ENCODE measurements at regions not wholly inside any gene's neighbourhood (a gene's known extent, or its start where the extent isn't known, plus 50 kb on each side); places are given as distances from the start of the nearest gene placed in this dataset.
"Not testable (repeated sequence)": the region's sequence is repeated elsewhere in the genome, so short reads cannot be mapped to it uniquely, and the experiment has no call there.

DNA sequence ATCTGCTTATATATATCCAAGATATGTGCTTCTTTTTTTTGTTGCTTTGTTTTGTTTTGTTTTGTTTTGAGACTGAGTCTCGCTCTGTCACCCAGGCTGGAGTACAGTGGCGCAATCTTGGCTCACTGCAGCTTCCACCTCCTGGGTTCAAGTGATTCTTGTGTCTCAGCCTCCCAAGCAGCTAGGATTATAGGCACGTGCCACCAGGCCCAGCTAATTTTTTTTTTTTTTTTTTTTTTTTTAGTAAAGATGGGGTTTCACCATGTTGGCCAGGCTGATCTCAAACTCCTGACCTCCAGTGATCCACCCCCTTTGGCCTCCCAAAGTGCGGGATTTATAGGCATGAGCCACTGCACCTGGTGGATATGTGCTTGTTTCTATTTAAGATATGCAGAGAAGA, 314.6 kb upstream of the G2E3 start:
- H3K27ac ChIP-seq (ENCODE audit: low read depth); H3K27me3 ChIP-seq (ENCODE audit: insufficient read depth); DNase-seq (ENCODE audit: low spot score); H4K20me1 ChIP-seq (replicated peaks; ENCODE audit: insufficient read depth); H3K4me3 Mint-ChIP-seq; H3K4me2 ChIP-seq; H3K9me2 ChIP-seq (ENCODE audit: insufficient read depth); H3K36me3 ChIP-seq (ENCODE audit: insufficient read depth); H3K4me3 ChIP-seq; ATAC-seq; H3K9me3 Mint-ChIP-seq; H3K27ac Mint-ChIP-seq; H3K36me3 Mint-ChIP-seq (ENCODE audit: low read depth); H3K4me1 Mint-ChIP-seq; H2AFZ ChIP-seq; H3F3A ChIP-seq (replicated peaks; ENCODE audit: low read depth); H3K27me3 Mint-ChIP-seq (ENCODE audit: insufficient read depth, low read depth, poor library complexity); H3K79me2 ChIP-seq (replicated peaks; ENCODE audit: insufficient read depth): not testable (repeated sequence)
- H3K4me1 ChIP-seq (ENCODE audit: insufficient read depth): peaks cover 12% of the 10 kb centered on the region

DNA sequence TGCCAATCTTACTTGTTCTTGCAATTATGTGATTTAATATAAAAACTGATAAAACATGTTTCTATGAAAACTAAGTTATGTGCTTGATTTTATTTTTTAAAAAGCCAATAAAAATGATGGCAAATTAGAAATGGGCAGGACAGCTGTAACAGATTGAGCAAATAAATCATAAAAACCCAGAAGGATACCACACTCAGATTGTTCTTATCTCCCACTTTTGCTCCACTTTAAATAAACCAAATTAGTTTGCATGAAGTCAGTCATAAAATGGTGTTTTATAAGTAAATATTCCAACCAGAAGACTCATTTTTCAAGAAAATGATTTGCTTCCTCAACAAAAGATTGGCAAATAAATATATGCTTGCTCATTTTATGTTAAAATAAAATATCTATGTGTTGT, 307.9 kb upstream of the G2E3 start:
- Histone ChIP-seq H3K4me3 (no peak overlapping the region), H4K20me1 (replicated peaks; ENCODE audit: insufficient read depth) (no peaks in the 10 kb centered on the region), H3K9me2 (ENCODE audit: insufficient read depth) (peaks cover 11% of the 10 kb centered on the region; the same call in 1 of the 2 replicates), H3K27ac (ENCODE audit: low read depth) (no peak overlapping the region), H2AFZ (no peak overlapping the region), H3F3A (replicated peaks; ENCODE audit: low read depth) (no peaks in the 10 kb centered on the region), H3K4me1 (ENCODE audit: insufficient read depth) (peaks cover 19% of the 10 kb centered on the region), H3K36me3 (ENCODE audit: insufficient read depth) (no peaks in the 10 kb centered on the region), H3K27me3 (ENCODE audit: insufficient read depth) (no peaks in the 10 kb centered on the region), H3K79me2 (replicated peaks; ENCODE audit: insufficient read depth) (no peaks in the 10 kb centered on the region), H3K4me2 (no peak overlapping the region)
- Mint-ChIP-seq H3K27ac (no peak overlapping the region), H3K36me3 (ENCODE audit: low read depth) (peaks cover 1% of the 10 kb centered on the region; the same call in 2 of the 3 replicates), H3K27me3 (ENCODE audit: insufficient read depth, low read depth, poor library complexity) (no peaks in the 10 kb centered on the region), H3K4me3 (no peak overlapping the region), H3K9me3 (peaks cover 6% of the 10 kb centered on the region; the same call in 1 of the 3 replicates), H3K4me1 (peaks cover 14% of the 10 kb centered on the region)
- ATAC-seq (no peak), DNase-seq (ENCODE audit: low spot score) (no peak)
- no peak for TF ChIP-seq STAT1 (IDR thresholded peaks at IDR 0.05; ENCODE audit: unreplicated experiment)
- TF ChIP-seq ETS1 (IDR thresholded peaks at IDR 0.05): no peak
- TF ChIP-seq, protein P1, sequence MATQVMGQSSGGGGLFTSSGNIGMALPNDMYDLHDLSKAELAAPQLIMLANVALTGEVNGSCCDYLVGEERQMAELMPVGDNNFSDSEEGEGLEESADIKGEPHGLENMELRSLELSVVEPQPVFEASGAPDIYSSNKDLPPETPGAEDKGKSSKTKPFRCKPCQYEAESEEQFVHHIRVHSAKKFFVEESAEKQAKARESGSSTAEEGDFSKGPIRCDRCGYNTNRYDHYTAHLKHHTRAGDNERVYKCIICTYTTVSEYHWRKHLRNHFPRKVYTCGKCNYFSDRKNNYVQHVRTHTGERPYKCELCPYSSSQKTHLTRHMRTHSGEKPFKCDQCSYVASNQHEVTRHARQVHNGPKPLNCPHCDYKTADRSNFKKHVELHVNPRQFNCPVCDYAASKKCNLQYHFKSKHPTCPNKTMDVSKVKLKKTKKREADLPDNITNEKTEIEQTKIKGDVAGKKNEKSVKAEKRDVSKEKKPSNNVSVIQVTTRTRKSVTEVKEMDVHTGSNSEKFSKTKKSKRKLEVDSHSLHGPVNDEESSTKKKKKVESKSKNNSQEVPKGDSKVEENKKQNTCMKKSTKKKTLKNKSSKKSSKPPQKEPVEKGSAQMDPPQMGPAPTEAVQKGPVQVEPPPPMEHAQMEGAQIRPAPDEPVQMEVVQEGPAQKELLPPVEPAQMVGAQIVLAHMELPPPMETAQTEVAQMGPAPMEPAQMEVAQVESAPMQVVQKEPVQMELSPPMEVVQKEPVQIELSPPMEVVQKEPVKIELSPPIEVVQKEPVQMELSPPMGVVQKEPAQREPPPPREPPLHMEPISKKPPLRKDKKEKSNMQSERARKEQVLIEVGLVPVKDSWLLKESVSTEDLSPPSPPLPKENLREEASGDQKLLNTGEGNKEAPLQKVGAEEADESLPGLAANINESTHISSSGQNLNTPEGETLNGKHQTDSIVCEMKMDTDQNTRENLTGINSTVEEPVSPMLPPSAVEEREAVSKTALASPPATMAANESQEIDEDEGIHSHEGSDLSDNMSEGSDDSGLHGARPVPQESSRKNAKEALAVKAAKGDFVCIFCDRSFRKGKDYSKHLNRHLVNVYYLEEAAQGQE (IDR thresholded peaks at IDR 0.05; ENCODE audit: unreplicated experiment): no peak
- TF ChIP-seq JUNB (IDR thresholded peaks at IDR 0.05; ENCODE audit: unreplicated experiment): no peak
- TF ChIP-seq, protein P2, sequence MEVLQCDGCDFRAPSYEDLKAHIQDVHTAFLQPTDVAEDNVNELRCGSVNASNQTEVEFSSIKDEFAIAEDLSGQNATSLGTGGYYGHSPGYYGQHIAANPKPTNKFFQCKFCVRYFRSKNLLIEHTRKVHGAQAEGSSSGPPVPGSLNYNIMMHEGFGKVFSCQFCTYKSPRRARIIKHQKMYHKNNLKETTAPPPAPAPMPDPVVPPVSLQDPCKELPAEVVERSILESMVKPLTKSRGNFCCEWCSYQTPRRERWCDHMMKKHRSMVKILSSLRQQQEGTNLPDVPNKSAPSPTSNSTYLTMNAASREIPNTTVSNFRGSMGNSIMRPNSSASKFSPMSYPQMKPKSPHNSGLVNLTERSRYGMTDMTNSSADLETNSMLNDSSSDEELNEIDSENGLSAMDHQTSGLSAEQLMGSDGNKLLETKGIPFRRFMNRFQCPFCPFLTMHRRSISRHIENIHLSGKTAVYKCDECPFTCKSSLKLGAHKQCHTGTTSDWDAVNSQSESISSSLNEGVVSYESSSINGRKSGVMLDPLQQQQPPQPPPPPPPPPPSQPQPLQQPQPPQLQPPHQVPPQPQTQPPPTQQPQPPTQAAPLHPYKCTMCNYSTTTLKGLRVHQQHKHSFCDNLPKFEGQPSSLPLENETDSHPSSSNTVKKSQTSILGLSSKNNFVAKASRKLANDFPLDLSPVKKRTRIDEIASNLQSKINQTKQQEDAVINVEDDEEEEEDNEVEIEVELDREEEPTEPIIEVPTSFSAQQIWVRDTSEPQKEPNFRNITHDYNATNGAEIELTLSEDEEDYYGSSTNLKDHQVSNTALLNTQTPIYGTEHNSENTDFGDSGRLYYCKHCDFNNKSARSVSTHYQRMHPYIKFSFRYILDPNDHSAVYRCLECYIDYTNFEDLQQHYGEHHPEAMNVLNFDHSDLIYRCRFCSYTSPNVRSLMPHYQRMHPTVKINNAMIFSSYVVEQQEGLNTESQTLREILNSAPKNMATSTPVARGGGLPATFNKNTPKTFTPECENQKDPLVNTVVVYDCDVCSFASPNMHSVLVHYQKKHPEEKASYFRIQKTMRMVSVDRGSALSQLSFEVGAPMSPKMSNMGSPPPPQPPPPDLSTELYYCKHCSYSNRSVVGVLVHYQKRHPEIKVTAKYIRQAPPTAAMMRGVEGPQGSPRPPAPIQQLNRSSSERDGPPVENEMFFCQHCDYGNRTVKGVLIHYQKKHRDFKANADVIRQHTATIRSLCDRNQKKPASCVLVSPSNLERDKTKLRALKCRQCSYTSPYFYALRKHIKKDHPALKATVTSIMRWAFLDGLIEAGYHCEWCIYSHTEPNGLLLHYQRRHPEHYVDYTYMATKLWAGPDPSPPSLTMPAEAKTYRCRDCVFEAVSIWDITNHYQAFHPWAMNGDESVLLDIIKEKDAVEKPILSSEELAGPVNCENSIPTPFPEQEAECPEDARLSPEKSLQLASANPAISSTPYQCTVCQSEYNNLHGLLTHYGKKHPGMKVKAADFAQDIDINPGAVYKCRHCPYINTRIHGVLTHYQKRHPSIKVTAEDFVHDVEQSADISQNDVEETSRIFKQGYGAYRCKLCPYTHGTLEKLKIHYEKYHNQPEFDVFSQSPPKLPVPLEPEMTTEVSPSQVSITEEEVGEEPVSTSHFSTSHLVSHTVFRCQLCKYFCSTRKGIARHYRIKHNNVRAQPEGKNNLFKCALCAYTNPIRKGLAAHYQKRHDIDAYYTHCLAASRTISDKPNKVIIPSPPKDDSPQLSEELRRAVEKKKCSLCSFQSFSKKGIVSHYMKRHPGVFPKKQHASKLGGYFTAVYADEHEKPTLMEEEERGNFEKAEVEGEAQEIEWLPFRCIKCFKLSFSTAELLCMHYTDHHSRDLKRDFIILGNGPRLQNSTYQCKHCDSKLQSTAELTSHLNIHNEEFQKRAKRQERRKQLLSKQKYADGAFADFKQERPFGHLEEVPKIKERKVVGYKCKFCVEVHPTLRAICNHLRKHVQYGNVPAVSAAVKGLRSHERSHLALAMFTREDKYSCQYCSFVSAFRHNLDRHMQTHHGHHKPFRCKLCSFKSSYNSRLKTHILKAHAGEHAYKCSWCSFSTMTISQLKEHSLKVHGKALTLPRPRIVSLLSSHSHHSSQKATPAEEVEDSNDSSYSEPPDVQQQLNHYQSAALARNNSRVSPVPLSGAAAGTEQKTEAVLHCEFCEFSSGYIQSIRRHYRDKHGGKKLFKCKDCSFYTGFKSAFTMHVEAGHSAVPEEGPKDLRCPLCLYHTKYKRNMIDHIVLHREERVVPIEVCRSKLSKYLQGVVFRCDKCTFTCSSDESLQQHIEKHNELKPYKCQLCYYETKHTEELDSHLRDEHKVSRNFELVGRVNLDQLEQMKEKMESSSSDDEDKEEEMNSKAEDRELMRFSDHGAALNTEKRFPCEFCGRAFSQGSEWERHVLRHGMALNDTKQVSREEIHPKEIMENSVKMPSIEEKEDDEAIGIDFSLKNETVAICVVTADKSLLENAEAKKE (CRISPR knock-in tag; IDR thresholded peaks at IDR 0.05): no peak
- TF ChIP-seq POLR2AphosphoS5 (IDR thresholded peaks at IDR 0.05; ENCODE audit: low read depth): no peak
- no peak for TF ChIP-seq NANOG (IDR thresholded peaks at IDR 0.05; ENCODE audit: borderline replicate concordance)
- TF ChIP-seq EZH2phosphoT487 (IDR thresholded peaks at IDR 0.05; ENCODE audit: unreplicated experiment): no peak
- no peak for TF ChIP-seq EZH2 (IDR thresholded peaks at IDR 0.05; ENCODE audit: low read depth, unreplicated experiment)
- TF ChIP-seq ZNF331 (CRISPR knock-in tag; IDR thresholded peaks at IDR 0.05; ENCODE audit: low read depth): no peak
- no peak for TF ChIP-seq ZNF114 (CRISPR knock-in tag; IDR thresholded peaks at IDR 0.05)

Measured in GM23338 (cell line).